Germinal center (tissue), 1 donor: ENCODE measurements at regions not wholly inside any gene's neighbourhood (a gene's known extent, or its start where the extent isn't known, plus 50 kb on each side); places are given as distances from the start of the nearest gene placed in this dataset.
A peak's percentile ranks its signal among the peaks of the same experiment; 100 is the strongest.
"Not testable (repeated sequence)": the region's sequence is repeated elsewhere in the genome, so short reads cannot be mapped to it uniquely, and the experiment has no call there.

Source experiments
- DNase-seq: peaks from one replicate; pipeline ENCODE4 v3.0.0; 2012; ENCODE audit warnings: mixed read lengths, low spot score

DNA sequence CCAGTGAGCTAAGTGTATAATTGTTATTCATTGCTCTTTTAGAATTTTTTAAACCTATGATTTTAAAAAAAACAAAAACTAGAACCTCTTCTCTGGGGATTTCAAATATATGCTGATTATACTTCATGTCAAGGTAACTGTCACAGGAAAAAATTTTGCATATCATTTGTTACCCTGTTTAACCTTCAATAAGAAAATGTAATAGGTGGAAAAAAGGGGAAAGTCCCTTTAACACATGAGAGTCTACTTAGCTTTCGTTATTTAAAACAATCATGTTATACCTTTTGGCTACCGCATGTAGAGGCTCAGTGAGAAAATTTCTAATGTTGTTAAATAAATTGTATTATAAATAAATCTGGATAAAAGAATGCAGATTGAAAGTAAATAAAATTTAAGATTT, 190.1 kb upstream of the AKR1E2 start:
- peak; percentile 11 for DNase-seq

DNA sequence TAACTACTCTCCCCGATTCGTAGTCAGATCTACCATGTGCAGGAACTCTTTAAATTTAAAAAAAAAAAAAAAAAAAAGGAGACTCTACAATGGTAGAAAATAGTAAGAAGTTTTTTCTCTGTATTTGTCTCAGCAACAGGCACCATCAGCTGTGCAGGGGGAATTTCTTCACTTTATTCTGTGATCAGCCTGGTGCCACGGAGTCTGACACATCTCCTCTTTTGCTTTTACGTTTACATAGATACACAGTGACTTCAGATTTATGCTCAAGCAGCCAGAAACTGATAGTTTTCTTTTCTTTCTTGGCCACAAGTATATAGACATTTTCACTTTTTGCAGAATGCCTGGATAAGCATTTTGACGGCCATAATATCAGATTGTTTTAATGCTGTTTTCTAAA, 190.6 kb upstream of the AKR1E2 start:
- DNase-seq, result no peak

DNA sequence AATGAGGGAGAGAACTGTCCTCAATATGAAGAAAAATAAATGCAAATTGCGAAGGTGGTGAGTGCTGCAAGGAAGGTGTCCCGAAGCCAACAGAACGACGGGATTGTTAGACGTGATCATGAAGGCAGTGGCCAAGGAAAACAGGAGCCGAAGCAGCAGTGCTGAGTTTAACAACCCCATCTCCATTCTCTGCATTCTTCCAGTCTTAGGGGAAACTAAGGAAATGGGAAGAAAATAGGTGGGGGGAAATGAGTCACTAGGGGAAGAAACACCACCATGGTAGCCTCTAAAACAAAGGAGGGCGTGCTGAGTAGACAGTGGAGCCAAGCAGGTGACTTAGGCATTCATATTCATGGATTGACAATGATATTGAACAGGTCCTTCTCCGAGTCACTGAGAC, 192.2 kb upstream of the AKR1E2 start:
- DNase-seq, result no peak

DNA sequence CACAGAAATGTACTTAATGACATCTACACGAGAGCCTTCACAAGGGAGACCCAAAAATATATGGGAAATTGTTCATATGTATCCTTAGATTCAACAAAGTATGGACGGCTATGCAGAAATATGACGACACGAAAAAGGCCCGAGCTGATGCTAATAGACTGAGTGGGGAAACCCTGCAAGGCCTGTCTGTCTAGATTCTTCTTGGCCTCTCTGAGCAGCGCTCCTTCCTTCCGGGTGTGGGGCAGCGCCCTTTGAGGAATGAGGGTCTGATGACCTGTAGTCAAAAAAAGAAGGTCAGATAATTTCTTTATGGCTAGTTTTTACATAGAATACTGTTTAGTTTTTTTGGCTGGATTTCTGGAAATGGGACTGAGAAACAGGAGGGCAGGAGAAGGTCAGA, 192.8 kb upstream of the AKR1E2 start:
- no peak for DNase-seq

DNA sequence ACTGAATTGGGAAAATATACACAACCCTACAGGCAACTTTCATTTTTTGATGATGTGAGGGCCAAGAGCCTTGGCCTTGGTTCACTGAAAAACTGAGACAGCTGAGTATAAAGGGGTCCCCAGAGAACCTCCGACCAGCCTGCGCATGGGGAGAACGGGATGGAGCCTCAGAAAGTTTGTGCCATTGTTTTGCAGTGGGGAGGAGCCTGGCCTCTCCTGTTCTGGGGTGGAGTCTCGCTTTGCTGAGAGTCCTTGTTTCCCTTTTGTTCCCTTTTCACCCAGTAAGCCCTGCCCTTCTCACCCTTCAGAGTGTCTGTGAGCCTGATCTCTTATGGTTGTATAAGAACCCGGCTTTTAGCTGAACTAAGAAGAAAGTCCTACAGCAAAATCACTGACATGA, 193.2 kb upstream of the AKR1E2 start:
- DNase-seq, result no peak

DNA sequence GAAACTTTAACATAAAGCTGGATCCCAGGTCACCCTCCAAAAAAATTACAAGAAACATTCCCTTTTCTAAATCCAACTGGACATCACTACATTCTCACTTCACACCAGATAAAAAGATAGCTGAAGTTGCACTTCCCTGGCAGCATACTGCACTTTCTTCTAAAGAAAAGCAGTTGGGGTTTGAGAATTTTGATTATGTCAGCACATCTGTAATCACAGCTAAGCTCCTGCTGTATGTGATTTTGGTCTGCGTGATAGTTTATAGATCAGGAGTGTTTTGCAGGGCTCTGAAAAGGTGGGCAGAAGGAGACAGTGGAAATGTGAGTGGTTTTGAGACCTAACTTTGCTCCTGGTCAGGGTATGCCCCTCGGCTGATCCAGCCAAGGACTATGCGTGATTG, 199.1 kb upstream of the AKR1E2 start:
- no peak for DNase-seq

DNA sequence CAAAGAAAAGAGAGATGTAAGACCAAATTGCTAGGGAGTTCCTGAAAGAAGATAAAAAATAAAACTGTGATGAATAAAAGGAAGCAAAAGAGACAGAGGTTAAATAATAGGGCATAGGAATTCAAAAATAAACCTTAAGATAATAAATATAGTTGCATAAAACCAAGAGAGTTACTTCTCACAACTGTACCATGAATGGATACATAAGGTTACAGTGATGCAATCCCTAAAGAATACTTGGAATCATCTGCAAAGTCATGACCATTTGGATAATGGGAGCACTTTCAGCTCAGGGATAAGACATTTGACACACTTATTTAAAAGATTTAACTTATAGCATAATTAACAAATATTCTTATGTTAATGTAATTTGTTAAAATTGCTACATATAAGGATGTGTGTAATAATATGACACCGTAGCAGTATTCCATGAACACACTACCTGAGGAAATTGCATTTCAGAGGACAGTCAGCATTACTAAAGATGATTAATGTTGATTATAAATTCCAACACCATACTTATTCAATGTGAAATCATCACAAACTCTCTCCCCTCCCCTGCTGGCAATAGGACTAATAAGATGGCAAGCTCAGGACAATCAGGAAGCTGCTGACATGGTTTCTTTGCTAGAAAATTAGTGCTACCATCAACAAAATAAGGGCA, 202.1 kb upstream of the AKR1E2 start:
- DNase-seq, result no peak

DNA sequence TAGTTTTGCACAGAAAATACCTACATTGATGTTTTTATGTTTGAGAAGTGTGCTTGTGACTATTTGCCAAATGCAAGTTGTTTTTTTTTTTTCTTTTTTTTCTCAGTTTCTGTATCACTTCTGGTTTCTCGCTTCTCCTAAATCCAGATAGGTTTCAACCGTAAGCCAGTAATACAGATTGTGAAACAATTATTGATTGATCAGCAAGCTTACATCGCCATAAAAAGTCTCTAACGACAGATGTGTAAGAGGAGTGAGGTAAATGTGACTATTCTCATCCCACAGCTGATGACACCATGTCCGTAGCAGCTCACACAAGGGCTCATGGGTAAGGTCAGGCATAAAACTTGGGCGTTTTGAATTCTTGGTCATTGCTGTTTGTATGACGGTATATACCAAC, 202.8 kb upstream of the AKR1E2 start:
- DNase-seq, result no peak

DNA sequence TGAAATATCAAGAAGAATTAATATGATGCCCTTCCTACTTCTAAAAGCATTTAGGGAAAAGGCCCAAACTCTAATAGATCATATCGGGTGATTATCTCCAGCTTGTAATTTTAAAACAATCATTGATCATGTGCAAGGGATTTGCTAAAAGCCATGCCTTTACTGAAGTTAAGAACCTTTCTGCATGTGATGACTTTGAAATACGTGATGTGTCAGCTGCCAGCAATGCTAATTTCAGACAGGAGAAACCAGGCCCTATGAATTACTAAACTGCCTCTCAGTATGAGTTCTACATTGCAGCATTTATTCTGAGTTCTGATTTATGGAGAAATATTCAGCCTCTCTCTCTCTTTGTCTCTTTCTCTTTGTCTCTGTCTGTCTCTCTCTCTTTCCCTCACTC, 203.6 kb upstream of the AKR1E2 start:
- DNase-seq, result no peak

DNA sequence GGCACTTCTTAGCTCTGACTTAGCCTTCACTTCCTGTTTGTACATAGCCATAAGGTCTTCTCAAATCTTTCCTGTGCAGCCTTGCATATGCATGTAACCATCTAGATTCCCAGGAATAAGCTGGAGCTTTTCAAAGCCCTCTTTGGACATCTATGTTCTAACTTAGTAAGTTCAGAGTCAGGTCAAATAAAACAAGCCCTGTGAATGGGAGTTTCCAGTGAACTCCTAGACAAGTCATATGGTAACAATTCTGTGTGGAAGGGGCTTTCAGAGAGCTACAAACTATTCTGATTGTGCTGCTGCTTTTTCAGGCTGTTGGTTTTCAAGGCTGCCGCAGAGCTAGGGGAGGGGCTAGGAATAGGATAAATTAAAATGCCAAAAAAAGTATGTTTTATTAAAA, 208.4 kb upstream of the AKR1E2 start:
- no peak for DNase-seq

DNA sequence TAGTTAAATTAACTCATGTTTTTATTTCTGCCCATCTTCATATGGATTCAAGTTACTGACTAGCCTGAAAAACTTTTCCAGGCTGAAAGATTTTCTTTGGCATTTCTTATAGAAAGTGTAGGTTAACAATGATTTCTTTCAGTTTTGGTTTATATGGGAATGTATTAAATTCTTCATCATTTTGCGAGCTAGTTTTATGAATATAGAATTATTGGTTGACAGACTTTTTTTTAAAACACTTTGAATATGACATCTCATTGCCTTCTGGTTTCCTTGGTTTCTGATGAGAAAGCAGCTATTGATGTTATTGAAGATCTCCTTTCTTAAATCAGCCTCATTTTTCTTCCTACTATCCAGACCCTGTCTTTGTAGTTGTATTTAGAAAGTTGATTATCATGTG, 211.0 kb upstream of the AKR1E2 start:
- DNase-seq, result no peak

DNA sequence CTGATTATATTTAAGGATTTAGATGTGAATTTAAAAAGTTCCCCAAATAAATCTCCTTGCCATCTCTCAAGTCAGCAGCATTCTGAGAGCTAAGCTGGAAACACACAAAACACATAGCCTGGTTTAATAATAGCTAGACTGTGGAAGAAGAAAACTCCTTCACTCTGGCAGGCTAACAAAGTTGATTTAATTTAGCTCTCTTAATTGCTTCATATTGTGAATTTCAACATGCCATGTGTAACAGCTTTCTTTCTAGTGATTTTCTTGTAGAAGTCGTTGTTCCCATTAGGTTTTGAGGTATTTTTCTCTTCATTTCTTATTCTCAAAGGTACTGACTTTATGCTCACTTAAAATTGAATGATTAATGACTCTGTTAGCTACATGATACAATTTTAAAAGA, 216.8 kb upstream of the AKR1E2 start:
- DNase-seq, result no peak

DNA sequence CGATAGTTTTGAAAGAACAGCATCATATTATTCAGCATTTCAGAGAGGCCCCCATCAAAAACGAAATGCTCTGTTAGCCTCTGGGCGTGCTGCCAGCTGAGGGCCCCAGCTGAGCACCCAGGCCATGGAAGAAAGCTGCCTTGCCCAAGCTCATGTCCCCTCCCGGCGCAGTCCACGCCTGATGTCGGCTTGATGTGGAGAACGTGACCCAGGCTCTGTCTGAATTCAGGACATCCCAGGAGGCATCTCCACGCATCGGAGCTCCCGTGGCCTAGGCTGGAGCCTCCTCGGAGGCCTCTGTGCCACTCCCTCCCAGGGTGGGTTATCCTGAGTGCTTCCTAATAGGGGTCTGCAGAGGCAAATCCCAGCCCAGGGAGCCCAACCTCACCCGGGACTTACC, 218.3 kb upstream of the AKR1E2 start:
- DNase-seq, result no peak

DNA sequence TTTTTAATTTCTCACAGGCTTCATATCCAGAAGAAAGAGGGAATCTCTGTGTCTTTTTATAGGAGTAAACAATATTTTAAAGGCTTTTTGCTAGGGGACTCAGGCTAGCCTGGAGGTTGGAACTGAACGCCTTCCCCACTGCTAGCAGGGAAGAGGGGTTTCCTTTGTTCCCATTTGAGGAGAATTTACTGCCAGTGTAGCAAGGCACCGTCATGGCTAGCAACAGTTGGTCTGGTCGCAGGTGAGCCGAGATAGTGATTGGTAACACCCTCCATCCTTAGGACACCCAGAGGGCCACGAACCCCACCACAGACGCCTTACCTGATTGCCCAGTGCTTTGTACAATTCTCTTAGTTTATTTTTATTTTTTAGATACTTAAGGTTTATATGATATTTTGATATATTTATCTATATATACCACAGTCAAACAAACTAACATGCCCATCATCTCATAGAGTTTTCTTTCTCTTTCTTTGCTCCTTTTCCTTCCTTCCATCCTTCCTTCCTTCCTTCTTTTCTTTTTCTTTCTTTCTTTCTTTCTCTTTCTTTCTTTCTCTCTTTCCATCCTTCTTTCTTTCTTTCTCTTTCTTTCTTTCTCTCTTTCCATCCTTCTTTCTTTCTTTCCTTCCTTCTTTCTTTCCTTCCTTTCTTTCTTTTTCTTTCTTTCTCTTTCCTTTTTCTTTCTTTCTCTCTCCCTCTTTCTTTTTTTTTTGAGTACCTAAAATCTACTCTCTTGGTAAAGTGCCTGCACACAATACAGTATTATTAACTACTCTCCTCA, 219.0 kb upstream of the AKR1E2 start:
- DNase-seq, result no peak

DNA sequence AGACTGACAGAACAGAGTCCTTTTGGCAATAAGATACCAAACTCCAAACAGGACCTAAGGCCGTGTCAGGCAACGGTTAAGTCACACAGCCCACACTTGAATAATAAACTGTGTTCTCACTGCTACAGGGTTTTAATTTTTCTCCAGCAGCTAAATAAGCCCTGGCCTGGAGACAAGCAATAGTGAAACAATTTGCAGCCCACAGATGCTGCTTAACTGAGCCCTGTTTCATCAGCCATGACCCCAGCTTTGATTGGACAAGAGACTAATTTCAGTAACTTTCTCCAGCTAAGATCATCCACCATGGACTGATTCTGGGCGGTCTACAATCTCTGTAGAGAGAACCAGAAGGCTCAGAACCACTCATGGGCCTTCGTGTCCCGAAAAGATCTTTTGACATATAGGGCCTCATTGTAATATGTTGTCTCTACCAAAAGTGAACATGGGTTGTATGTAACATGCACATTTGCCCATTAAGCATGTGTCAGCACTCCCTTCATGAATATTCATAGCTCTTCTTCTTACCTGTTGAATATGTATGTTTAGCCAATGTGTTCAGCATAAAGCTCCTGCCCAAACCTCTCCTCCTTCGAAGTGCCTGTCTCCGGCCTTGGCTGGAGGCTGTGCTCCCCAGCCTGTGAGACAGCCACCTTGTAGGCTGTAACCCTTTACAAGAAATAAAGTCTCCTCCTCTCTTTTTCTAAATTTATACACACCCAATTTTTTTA, 223.1 kb upstream of the AKR1E2 start:
- no peak for DNase-seq

DNA sequence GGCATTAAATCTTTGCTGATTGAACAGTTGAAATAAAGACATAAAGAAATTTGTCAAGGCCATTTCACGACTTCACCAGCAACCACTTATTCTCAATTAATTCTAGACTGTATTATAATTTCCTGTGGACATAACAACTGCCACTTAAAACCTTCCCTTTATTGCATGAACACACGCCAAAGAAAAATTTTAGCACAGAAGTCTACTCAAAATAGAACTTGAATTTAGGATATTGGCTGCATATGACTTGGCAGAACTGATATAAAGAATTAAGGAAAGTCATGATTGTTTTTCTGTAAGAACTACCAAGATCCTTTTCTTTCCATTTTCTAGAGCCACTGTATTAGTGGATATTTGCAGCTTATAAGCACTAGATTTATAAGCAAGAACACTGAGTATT, 226.5 kb upstream of the AKR1E2 start:
- DNase-seq, result no peak

DNA sequence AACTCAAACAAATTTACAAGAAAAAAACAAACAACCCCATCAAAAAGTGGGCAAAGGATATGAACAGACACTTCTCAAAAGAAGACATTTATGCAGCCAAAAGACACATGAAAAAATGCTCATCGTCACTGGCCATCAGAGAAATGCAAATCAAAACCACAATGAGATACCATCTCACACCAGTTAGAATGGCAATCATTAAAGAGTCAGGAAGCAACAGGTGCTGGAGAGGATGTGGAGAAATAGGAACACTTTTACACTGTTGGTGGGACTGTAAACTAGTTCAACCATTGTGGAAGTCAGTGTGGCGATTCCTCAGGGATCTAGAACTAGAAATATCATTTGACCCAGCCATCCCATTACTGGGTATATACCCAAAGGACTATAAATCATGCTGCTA, 228.1 kb upstream of the AKR1E2 start:
- not testable (repeated sequence) for DNase-seq

DNA sequence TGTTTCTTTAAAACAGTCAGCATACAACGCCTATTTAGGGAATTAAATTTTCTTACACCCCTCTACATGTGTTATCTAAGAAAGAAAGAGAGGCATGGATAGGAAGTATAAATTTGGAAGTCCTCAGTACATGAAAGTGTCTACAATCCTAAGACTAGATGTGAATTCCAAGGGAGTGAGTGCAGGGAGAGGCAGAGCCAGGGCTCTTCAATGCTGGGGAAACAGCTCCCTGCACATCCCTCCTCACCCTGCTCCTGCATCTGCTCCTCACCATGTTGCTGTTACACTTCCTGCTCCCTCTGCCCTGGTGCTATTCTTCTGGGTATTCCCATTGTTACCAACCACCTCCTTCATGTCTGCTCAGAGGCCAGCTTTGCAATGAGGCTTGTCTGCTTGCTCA, 229.1 kb upstream of the AKR1E2 start:
- no peak for DNase-seq

DNA sequence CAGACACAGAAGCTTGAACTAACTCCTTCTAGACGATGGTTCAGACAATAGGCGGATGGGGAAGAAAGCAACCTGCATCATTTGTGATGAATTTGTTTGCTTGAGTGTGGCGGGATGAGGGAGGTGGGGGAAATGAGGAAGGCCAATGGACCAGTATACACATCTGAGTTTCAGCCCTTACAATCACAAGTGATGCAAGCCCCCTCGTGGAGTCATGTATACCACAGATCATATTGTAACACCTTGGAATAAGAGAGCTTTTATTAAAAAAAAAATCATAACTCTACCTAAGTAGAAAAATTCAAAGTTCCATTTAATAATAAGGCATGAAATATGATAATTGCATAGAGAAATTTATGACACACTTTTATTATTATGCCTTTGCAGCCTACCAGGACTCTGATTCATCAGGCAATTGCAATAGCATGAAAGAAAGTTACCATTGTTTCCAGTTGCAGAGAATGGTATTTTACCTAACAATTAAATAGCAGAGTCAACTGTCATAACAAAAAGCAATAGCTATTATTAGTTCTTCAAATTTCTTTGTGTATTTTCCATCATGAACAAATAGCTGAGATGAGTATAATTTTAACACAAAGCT, 230.2 kb upstream of the AKR1E2 start:
- DNase-seq, result no peak

DNA sequence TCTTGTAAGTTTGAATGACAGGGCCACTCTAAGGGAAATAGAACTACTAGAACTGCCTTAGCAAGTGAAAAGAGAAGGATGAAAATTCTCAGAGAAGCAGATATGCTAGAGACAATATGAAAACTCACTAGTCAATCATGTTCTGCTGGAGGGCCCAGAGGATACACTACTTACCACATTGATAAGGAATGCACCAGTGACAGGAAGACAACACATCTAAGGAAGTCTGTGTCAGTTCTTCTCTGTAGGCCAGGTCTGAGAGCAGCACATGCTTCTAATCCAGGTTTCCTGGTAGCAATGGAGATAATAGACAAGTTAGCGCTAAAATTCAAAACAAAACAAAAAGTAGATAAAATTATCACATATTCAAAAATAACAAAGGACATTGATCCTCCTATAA, 235.2 kb upstream of the AKR1E2 start:
- no peak for DNase-seq

DNA sequence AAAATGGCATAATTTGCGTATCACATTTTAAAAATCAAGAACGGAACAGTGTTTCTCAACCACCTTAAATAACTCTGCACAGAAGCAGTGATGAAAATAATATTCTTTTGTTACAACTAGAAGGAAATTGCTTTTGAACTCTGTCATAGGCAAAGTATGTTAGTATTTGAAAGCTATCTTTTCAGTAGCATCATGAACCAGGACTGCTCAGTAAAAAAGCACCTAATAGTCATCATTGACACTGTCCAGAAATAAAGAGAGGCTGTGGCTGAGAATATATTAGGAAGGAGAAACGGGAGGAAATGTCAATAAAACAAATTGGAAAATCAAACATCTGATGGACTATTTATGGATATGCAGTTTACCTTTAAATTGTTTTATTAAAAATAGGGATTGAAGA, 237.2 kb upstream of the AKR1E2 start:
- no peak for DNase-seq

DNA sequence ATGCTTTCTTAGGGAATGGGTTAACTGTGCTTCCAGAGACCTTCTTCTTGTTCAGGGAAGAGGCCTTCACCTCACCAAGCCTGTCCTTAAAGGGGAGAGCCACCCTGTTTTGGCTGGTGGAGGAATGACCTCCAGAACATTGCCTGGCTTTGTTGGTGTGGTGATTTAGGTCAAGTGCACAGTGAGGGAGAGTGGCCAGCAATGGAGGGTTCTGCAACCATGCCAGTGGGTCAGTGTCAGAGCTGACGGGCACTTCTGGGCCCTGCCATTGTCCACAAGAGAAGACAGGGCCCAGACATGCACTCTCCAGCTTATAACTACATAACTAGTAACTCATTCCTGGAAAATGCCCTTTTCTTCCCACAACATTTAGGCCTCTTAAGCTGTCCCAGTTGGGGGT, 238.5 kb upstream of the AKR1E2 start:
- DNase-seq, result no peak

DNA sequence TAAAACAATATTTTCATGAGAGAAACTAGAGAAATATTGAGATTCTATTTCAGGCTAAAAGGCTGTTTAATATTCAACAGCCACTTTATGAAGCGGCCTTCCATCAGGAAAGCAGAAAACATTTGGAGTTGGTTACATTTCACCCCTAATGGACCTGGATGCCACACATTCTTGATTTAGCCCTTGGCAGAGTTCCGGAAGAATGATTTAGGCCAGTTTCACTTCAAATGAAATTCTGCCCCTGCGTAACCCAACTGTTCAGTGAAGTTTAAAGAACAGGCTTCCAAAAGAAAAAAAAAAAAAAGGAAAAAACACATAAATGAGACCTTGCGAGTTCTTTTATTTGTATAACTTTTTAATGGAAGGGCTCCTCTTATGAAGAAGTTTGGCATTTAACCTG, 239.2 kb upstream of the AKR1E2 start:
- no peak for DNase-seq
